Tibial nerve (tissue), 4 donors: ENCODE measurements at regions not wholly inside any gene's neighbourhood (a gene's known extent, or its start where the extent isn't known, plus 50 kb on each side); places are given as distances from the start of the nearest gene placed in this dataset.

Source experiments
- EP300 ChIP-seq, 2 donors: sonication (generic); formaldehyde crosslinking; IDR thresholded peaks; one replicate each; pipeline ENCODE4 v1.6.1; 2017; ENCODE audit warnings: antibody characterized with exemption in 2 of 2, mild to moderate bottlenecking in 1 of 2
- TF ChIP-seq, protein P1 (sequence below), 5 experiments: fragments of 200-600 bp in 3 of 5; fragments of 450-650 bp in 2 of 5; sonication (generic) in 3 of 5; IDR thresholded peaks; one replicate each; pipeline ENCODE4 v1.5.1; 2016 to 2019; ENCODE audit warnings: antibody characterized with exemption in 5 of 5, mild to moderate bottlenecking in 3 of 5, moderate library complexity in 2 of 5

DNA sequence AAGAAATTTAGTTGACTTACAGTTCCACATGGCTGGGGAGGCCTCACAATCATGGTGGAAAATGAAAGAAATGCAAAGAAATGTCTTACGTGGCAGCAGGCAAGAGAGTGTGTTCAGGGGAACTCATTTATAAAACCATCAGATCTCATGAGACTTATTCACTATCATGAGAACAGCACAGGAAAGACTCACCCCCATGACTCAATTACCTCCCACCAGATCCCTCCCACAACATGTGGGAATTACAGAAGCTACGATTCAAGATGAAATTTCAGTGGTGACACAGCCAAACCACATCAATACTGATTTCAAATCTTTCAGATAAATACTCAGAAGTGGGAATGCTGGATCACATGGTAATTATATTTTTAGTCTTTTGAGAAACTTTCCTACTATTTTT is 1357.9 kb downstream of the SLITRK5 start:
- no peak for TF ChIP-seq EP300 (IDR thresholded peaks at IDR 0.05)
- TF ChIP-seq, protein P1, sequence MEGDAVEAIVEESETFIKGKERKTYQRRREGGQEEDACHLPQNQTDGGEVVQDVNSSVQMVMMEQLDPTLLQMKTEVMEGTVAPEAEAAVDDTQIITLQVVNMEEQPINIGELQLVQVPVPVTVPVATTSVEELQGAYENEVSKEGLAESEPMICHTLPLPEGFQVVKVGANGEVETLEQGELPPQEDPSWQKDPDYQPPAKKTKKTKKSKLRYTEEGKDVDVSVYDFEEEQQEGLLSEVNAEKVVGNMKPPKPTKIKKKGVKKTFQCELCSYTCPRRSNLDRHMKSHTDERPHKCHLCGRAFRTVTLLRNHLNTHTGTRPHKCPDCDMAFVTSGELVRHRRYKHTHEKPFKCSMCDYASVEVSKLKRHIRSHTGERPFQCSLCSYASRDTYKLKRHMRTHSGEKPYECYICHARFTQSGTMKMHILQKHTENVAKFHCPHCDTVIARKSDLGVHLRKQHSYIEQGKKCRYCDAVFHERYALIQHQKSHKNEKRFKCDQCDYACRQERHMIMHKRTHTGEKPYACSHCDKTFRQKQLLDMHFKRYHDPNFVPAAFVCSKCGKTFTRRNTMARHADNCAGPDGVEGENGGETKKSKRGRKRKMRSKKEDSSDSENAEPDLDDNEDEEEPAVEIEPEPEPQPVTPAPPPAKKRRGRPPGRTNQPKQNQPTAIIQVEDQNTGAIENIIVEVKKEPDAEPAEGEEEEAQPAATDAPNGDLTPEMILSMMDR (IDR thresholded peaks at IDR 0.05) = no peak
